ENCODE measurements at regions not wholly inside any gene's neighbourhood (a gene's known extent, or its start where the extent isn't known, plus 50 kb on each side); places are given as distances from the start of the nearest gene placed in this dataset.

GRCh38 chr13:48782429-48782840 is 128.7 kb downstream of the CYSLTR2 start:
- POLR2A ChIA-PET (ENCODE audit: partially characterized antibody): no interaction called here
- WGBS, 2 experiments (ENCODE audit: extremely low coverage in 1 of 2, insufficient coverage in 1 of 2, insufficient read length in 1 of 2, insufficient replicate concordance in 2 of 2, low coverage in 1 of 2, low lambda C conversion rate in 2 of 2, missing lambda C conversion rate in 1 of 2): 94% methylated on average over 2 of the region's 3 CpGs; no CpG with 5 or more reads in 1 of the 2 experiments
- no peaks in the 10 kb centered on the region for H3K36me3 ChIP-seq (ENCODE audit: control insufficient read depth in 2 of 4, insufficient read depth in 4 of 4, low read length in 3 of 4)
- TF ChIP-seq NRF1 (IDR thresholded peaks at IDR 0.05; ENCODE audit: low read depth, low read length) (no peak), FOSL1 (IDR thresholded peaks at IDR 0.05; ENCODE audit: insufficient read depth, low read depth, low read length) (no peak), CTCF (IDR thresholded peaks at IDR 0.05; ENCODE audit: control extremely low read depth in 1 of 3, insufficient read depth in 1 of 3, low read depth in 1 of 3, low read length in 3 of 3) (no peak), SP2 (IDR thresholded peaks at IDR 0.05; ENCODE audit: low read length) (no peak), ZNF274 (IDR thresholded peaks at IDR 0.05; ENCODE audit: borderline replicate concordance, extremely low read depth, low read length) (no peak), ASH2L (IDR thresholded peaks at IDR 0.05; ENCODE audit: low read length) (no peak), KDM4A (IDR thresholded peaks at IDR 0.05; ENCODE audit: low read depth, low read length, severe bottlenecking) (no peak), RBBP5 (IDR thresholded peaks at IDR 0.05; ENCODE audit: borderline replicate concordance, low read depth, low read length) (no peak), POLR2AphosphoS5 (IDR thresholded peaks at IDR 0.05; ENCODE audit: low read depth, low read length) (no peak), EZH2 (IDR thresholded peaks at IDR 0.05; ENCODE audit: low read depth, low read length, severe bottlenecking) (no peak), CBX5 (IDR thresholded peaks at IDR 0.05; ENCODE audit: low read depth, low read length) (no peak), ATF3 (IDR thresholded peaks at IDR 0.05; ENCODE audit: insufficient read depth, low read depth, low read length) (no peak)

More at GRCh38 chr13:48782429-48782840, 128.7 kb downstream of the CYSLTR2 start:
- no peak overlapping the region for H4K8ac ChIP-seq (ENCODE audit: extremely low read depth, insufficient read depth, low read length)
- H2BK20ac ChIP-seq (ENCODE audit: low read length): no peak overlapping the region
- H4K91ac ChIP-seq (replicated peaks; ENCODE audit: insufficient read length, low read length): no peak overlapping the region
- H2AFZ ChIP-seq (ENCODE audit: low read length): no peak overlapping the region
- H2BK5ac ChIP-seq (ENCODE audit: low read depth, low read length): no peak overlapping the region
- no peaks in the 10 kb centered on the region for H3K27me3 ChIP-seq (replicated peaks in 1 of 4; ENCODE audit: control insufficient read depth in 3 of 4, extremely low read depth in 1 of 4, insufficient read depth in 3 of 4, low read length in 3 of 4)
- H2AK5ac ChIP-seq (ENCODE audit: low read depth, low read length): no peak overlapping the region
- no peaks in the 10 kb centered on the region for H3K23me2 ChIP-seq (ENCODE audit: low read depth, low read length)
- H3K14ac ChIP-seq (ENCODE audit: insufficient read length): no peak overlapping the region
- no peak overlapping the region for H3K4me2 ChIP-seq (ENCODE audit: insufficient read depth in 1 of 2, low read depth in 2 of 2, low read length in 2 of 2)
- no peak overlapping the region for H2BK12ac ChIP-seq (ENCODE audit: low read depth, low read length)
- no peak overlapping the region for H3K4me3 ChIP-seq (ENCODE audit: extremely low read depth in 1 of 4, insufficient read depth in 2 of 4, low read depth in 3 of 4, low read length in 4 of 4)
- no peak overlapping the region for H2BK120ac ChIP-seq (replicated peaks; ENCODE audit: low read depth, low read length)
- no peak overlapping the region for H3K27ac ChIP-seq (ENCODE audit: low read depth, low read length)
- DNase-seq (ENCODE audit: low read depth in 1 of 2, low spot score in 2 of 2) (no peak), FAIRE-seq (no peak)
- H3K18ac ChIP-seq (ENCODE audit: extremely low read depth, low read length): no peak overlapping the region
- H3K79me1 ChIP-seq (ENCODE audit: low read depth, low read length): no peaks in the 10 kb centered on the region
- no peak overlapping the region for H3K56ac ChIP-seq (replicated peaks; ENCODE audit: insufficient read length, low read depth, low read length)
- H3K4me1 ChIP-seq (replicated peaks in 1 of 4; ENCODE audit: control insufficient read depth in 3 of 4, insufficient read depth in 4 of 4, low read length in 3 of 4): no peaks in the 10 kb centered on the region
- no peak overlapping the region for H2BK15ac ChIP-seq (ENCODE audit: low read length)
- no peak overlapping the region for H3K4ac ChIP-seq (replicated peaks; ENCODE audit: insufficient read length, low read depth, low read length)
- H4K20me1 ChIP-seq (replicated peaks in 1 of 2; ENCODE audit: control insufficient read depth in 1 of 2, insufficient read depth in 2 of 2, low read length in 2 of 2): no peaks in the 10 kb centered on the region
- no peak overlapping the region for H3K9ac ChIP-seq (replicated peaks in 1 of 4; ENCODE audit: extremely low read depth in 1 of 4, low read depth in 3 of 4, low read length in 3 of 4)
- no peaks in the 10 kb centered on the region for H3K79me2 ChIP-seq (ENCODE audit: control insufficient read depth in 1 of 2, insufficient read depth in 2 of 2, low read length in 2 of 2)
- H3K9me3 ChIP-seq (ENCODE audit: insufficient read depth in 2 of 2, low read depth in 1 of 2, low read length in 1 of 2): 0 out of 4 replicates have a peak, but pooled peaks cover 0 to 5% of the 10 kb centered on the region in 2 experiments
- no peak overlapping the region for H3K23ac ChIP-seq (ENCODE audit: insufficient read length)
- CTCF ChIA-PET (ENCODE audit: partially characterized antibody): interaction anchor here (0.8 to 1.4 kb wide), 3 partner anchors 9 to 13 kb away, joined by 4 read pairs; no protein-coding TSS in a partner anchor
- H4K5ac ChIP-seq (ENCODE audit: insufficient read length, low read depth, low read length): no peak overlapping the region
